SU-DHL-6 (cell line): ENCODE measurements at regions not wholly inside any gene's neighbourhood (a gene's known extent, or its start where the extent isn't known, plus 50 kb on each side); places are given as distances from the start of the nearest gene placed in this dataset.
"Not testable (repeated sequence)": the region's sequence is repeated elsewhere in the genome, so short reads cannot be mapped to it uniquely, and the experiment has no call there.

Source experiments
- H2AFZ ChIP-seq: fragments of 200-600 bp; sonication (generic); 2 replicates; pipeline ENCODE4 v1.6.1; 2014; ENCODE audit warnings: low read depth, mild to moderate bottlenecking, moderate library complexity, mixed read lengths, antibody characterized with exemption, low read length; ENCODE audit not compliant: severe bottlenecking
- H3F3A ChIP-seq: fragments of 200-600 bp; shearing (Covaris generic); 2 replicates; pipeline ENCODE4 v1.6.0; 2016; ENCODE audit warnings: antibody characterized with exemption, mild to moderate bottlenecking; ENCODE audit not compliant: insufficient read depth
- H3K27ac ChIP-seq: fragments of 200-600 bp; sonication (generic); 2 replicates; pipeline ENCODE4 v1.5.1; 2016; ENCODE audit warnings: low read depth, mild to moderate bottlenecking, low read length, moderate library complexity, mixed read lengths
- H3K27me3 ChIP-seq: fragments of 200-600 bp; sonication (generic), shearing (Covaris generic); 2 replicates; pipeline ENCODE4 v1.6.0; 2014; ENCODE audit warnings: mild to moderate bottlenecking, low read length
- H3K36me3 ChIP-seq: fragments of 200-600 bp; sonication (generic); 2 replicates; pipeline ENCODE4 v1.6.1; 2014; ENCODE audit warnings: mild to moderate bottlenecking, low read length, mixed read lengths
- H3K4me2 ChIP-seq: fragments of 300-600, 200-600 bp; shearing (Covaris generic), sonication (generic); 2 replicates; pipeline ENCODE4 v1.6.0; 2014; ENCODE audit warnings: low read length, low read depth, mild to moderate bottlenecking; ENCODE audit not compliant: poor library complexity, severe bottlenecking
- H3K4me3 ChIP-seq: fragments of 200-600 bp; sonication (generic); 2 replicates; pipeline ENCODE4 v1.5.1; 2014; ENCODE audit warnings: antibody characterized with exemption, low read length, mild to moderate bottlenecking, mixed read lengths; ENCODE audit not compliant: insufficient read depth, poor library complexity, severe bottlenecking
- H3K79me2 ChIP-seq: fragments of 200-600 bp; sonication (generic); 2 replicates; pipeline ENCODE4 v1.6.1; 2014; ENCODE audit warnings: mild to moderate bottlenecking, low read length, moderate library complexity; ENCODE audit not compliant: insufficient read depth
- H3K9ac ChIP-seq: fragments of 200-600 bp; sonication (generic); 2 replicates; pipeline ENCODE4 v1.7.0; 2014; ENCODE audit warnings: mild to moderate bottlenecking, low read length
- H3K9me2 ChIP-seq: fragments of 200-600 bp; sonication (generic); replicated peaks from 2 replicates; pipeline ENCODE4 v1.6.1; 2014; ENCODE audit warnings: low read length; ENCODE audit not compliant: insufficient read depth
- H3K9me3 ChIP-seq: fragments of 200-600 bp; sonication (generic); 2 replicates; pipeline ENCODE4 v1.6.1; 2014; ENCODE audit warnings: low read length, mixed read lengths; ENCODE audit not compliant: insufficient read depth
- H4K20me1 ChIP-seq: fragments of 200-600 bp; sonication (generic); 2 replicates; pipeline ENCODE4 v1.6.1; 2014; ENCODE audit warnings: low read depth, mild to moderate bottlenecking, antibody characterized with exemption, low read length, moderate library complexity, mixed read lengths
- EZH2phosphoT487 ChIP-seq: fragments of 200-600 bp; sonication (generic), shearing (Covaris generic); conservative IDR thresholded peaks from 2 replicates; pipeline ENCODE4 v1.6.1; 2018; ENCODE audit warnings: mild to moderate bottlenecking, antibody characterized with exemption, low read length, moderate library complexity, mixed read lengths
- TF ChIP-seq, protein P1 (sequence below): fragments of 200-600 bp; sonication (generic); IDR thresholded peaks from one replicate; pipeline ENCODE4 v1.5.1; 2017; ENCODE audit warnings: antibody characterized with exemption, mild to moderate bottlenecking, low read length, moderate library complexity; ENCODE audit not compliant: insufficient read depth, poor library complexity, severe bottlenecking

DNA sequence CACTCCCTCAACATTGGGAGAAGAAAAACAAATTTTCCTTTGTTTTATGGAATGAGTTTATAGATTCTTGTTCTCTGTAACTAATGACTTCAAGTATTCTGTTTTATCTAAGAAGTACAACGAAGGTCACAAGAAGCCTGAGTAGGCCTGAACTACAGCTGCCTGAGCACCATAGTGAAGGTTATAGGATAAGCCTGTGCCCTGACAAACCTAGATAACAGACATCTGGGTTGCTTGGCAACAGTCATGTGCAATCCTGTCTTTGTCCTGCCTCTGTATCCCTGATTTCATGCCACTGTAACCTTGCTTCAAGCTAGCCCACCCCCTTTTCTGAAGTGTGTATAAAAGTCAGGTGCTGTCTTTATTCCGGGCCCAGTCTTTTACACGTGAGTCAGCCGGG lies 520.8 kb downstream of the KCNJ18 start:
- H3K27me3 ChIP-seq, H3K9ac ChIP-seq, H3K9me3 ChIP-seq, H2AFZ ChIP-seq, H3K27ac ChIP-seq, H3K36me3 ChIP-seq, H3F3A ChIP-seq, H3K4me2 ChIP-seq, H3K9me2 ChIP-seq, H3K4me3 ChIP-seq, H4K20me1 ChIP-seq, H3K79me2 ChIP-seq: not testable (repeated sequence)

DNA sequence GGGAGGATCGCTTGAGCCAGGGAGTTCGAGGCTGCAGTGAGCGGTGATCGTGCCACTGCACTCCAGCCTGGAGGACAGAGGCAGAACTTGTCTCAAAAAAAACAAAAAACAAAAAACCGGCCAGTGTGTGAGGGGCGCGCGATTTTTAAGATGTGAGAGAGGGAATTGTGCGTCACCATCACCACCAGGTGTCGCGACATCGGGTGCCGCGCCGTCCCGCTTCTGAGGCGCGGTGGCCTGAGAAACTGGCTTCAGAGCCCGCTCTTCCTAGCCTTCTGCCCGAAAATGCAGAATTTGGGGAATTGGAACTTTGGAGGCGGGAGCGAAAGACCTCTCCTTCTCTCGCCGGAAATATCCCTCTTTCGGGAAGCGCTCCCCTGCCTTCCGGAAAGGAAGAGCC lies 524.8 kb downstream of the KCNJ18 start:
- H3K9me3 ChIP-seq: no peaks in the 10 kb centered on the region
- no peak overlapping the region for H3K4me2 ChIP-seq

DNA sequence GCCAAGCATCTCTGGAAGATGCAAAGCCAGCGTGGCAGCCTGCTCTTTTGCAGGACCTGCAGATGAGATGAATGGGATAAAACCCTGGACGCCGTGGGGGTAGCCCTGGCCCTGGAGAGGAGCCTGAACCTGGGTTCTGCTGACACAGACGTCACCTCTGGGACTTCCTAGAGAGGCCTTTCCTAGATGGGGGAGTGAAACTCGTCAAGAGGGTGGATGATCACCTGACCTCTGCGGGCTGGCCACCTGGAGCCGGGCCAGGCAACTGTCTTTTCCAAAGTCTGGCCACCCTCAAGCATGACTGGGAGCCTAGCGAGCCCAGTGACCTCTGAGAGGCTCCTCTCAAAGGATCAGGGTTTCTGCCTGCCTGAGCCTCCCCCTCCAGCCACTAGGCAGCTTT lies 529.0 kb downstream of the KCNJ18 start:
- no peaks in the 10 kb centered on the region for H3K79me2 ChIP-seq
- H3K27ac ChIP-seq: no peak overlapping the region
- H3K9me2 ChIP-seq: no peaks in the 10 kb centered on the region
- no peak overlapping the region for H3K4me3 ChIP-seq
- H3K4me2 ChIP-seq: no peak overlapping the region
- no peaks in the 10 kb centered on the region for H3K27me3 ChIP-seq
- H3K9me3 ChIP-seq: no peaks in the 10 kb centered on the region
- no peaks in the 10 kb centered on the region for H4K20me1 ChIP-seq
- H3F3A ChIP-seq: no peaks in the 10 kb centered on the region
- H3K9ac ChIP-seq: no peak overlapping the region
- TF ChIP-seq, protein P1, sequence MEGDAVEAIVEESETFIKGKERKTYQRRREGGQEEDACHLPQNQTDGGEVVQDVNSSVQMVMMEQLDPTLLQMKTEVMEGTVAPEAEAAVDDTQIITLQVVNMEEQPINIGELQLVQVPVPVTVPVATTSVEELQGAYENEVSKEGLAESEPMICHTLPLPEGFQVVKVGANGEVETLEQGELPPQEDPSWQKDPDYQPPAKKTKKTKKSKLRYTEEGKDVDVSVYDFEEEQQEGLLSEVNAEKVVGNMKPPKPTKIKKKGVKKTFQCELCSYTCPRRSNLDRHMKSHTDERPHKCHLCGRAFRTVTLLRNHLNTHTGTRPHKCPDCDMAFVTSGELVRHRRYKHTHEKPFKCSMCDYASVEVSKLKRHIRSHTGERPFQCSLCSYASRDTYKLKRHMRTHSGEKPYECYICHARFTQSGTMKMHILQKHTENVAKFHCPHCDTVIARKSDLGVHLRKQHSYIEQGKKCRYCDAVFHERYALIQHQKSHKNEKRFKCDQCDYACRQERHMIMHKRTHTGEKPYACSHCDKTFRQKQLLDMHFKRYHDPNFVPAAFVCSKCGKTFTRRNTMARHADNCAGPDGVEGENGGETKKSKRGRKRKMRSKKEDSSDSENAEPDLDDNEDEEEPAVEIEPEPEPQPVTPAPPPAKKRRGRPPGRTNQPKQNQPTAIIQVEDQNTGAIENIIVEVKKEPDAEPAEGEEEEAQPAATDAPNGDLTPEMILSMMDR: no peak
- TF ChIP-seq EZH2phosphoT487: no peak
- H3K36me3 ChIP-seq: no peaks in the 10 kb centered on the region
- no peak overlapping the region for H2AFZ ChIP-seq

More for the DNA sequence above, 524.8 kb downstream of the KCNJ18 start:
- Histone ChIP-seq H3K9ac (no peak overlapping the region), H3K4me3 (no peak overlapping the region), H3K36me3 (no peaks in the 10 kb centered on the region), H4K20me1 (no peaks in the 10 kb centered on the region), H3K27me3 (no peaks in the 10 kb centered on the region), H3K79me2 (no peaks in the 10 kb centered on the region), H2AFZ (no peak overlapping the region), H3F3A (no peaks in the 10 kb centered on the region), H3K27ac (no peak overlapping the region), H3K9me2 (no peaks in the 10 kb centered on the region)
- TF ChIP-seq, protein P1: no peak
- TF ChIP-seq EZH2phosphoT487: no peak

DNA sequence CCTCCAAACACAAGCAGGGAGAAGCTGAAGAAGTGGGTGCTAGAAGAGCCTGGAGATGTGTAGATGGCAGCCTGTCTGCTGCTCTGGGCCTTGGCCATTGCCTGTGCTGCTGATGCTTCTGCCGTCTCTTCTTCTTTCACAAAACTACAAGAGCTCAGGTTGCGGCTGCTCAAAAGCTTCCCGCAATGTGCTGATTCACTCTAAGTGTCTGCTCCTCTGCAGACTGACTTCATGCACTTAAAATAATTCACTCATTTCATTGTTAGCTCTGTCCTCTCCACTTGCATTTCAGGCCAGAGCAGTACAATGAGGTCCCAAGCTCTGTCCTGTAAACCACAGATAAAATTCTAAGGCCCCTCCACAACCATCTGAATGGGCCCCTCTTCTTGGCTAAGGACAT lies 534.2 kb downstream of the KCNJ18 start:
- H4K20me1 ChIP-seq, H3K9me3 ChIP-seq, H2AFZ ChIP-seq: not testable (repeated sequence)

DNA sequence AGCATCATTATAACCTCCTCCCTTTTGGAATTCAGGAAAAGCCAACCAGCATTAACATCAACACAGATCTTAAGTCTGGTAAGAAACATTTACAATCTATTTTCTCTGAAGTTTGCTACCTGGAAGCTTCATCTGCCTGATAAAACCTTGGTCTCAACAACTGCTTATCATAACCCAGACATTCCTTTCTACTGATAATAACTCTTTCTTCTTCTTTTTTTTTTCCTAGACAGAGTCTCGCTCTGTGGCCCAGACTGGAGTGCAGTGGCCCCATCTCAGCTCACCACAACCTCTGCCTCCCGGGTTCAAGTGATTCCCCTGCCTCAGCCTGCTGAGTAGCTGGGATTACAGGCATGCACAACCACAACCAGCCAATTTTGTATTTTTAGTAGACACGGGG lies 534.6 kb downstream of the KCNJ18 start:
- H3K36me3 ChIP-seq, H3K27me3 ChIP-seq, H2AFZ ChIP-seq, H3K9ac ChIP-seq, H3K27ac ChIP-seq, H3K9me3 ChIP-seq, H3K9me2 ChIP-seq, H3K79me2 ChIP-seq, H3K4me2 ChIP-seq, H3F3A ChIP-seq, H3K4me3 ChIP-seq, H4K20me1 ChIP-seq: not testable (repeated sequence)

More for the DNA sequence above, 534.2 kb downstream of the KCNJ18 start:
- not testable (repeated sequence) for H3K79me2 ChIP-seq, H3K27ac ChIP-seq, H3K9me2 ChIP-seq, H3K9ac ChIP-seq, H3K36me3 ChIP-seq, H3K27me3 ChIP-seq, H3K4me3 ChIP-seq, H3K4me2 ChIP-seq, H3F3A ChIP-seq

DNA sequence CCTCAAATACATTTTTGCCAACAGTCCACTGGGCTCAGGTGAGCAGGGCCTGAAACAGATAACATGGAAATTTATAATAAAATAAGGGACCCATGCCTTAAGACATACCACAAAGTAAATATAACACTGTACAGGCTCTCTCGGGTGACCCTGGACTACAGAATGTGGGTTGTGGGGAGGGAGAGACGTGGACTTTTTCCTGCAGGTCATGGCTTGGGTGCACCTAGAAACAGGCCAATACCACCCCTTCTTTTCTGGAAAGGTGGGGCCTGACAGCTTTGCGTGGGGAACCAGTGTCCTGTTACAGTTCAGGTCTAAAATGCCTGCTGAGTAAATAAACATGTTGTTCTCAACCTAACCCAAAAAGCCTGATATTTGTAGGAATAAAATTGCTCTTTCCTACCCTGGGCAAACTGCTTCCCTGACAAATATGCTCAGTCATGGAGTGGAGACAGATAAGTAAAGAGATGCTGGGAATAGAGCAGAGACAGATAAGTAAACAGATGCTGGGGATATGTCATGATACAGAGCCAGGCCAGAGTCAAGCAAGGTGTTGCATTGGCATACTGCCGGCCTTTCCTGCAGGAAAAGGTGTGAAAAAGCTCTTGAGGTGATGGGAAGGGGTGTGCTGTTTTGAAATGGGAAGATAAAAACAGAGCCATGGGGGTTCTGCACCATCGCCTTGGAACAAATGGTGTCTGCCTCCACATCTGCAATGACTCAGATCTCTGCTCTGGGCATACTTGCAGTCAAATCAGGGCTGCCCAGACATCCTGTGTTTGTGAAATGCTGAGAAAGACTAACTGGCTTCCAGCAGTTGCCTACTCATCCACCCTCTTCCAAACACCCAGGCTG lies 535.6 kb downstream of the KCNJ18 start:
- not testable (repeated sequence) for H3K27me3 ChIP-seq, H3K9me2 ChIP-seq, H3K4me3 ChIP-seq, H3K9me3 ChIP-seq, H2AFZ ChIP-seq, H3K4me2 ChIP-seq, H3F3A ChIP-seq, H3K79me2 ChIP-seq, H3K9ac ChIP-seq, H3K27ac ChIP-seq, H4K20me1 ChIP-seq, H3K36me3 ChIP-seq
